NCI-H2196 treated with DMSO at 0.1 percent for 48 hours (cell line): ENCODE measurements at regions not wholly inside any gene's neighbourhood (a gene's known extent, or its start where the extent isn't known, plus 50 kb on each side); places are given as distances from the start of the nearest gene placed in this dataset.

Experiments used
- DNase-seq: peaks from one replicate; lab custom pipeline; 2025; ENCODE audit not compliant: unreplicated experiment; lab: John Stamatoyannopoulos, UW

DNA sequence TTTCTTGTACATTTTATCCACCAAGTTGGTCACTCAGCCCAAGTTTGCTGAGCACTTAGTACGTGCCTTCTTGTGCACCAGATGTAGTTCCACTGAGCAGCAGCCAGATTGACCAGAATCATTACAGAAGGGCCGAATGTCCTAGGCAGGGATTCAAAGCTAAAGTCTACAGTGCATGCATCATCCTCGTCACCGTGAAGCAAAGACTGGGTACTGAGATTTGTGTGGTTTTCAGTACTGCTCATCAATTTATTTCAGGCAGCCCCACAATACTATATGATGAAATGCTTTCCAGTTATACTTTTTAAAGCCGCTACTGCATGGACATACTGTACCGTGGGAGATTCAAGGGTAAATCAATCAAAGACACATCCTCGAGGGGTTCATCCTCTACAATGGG lies 227.0 kb downstream of the ARRDC4 start:
- DNase-seq: no peak

DNA sequence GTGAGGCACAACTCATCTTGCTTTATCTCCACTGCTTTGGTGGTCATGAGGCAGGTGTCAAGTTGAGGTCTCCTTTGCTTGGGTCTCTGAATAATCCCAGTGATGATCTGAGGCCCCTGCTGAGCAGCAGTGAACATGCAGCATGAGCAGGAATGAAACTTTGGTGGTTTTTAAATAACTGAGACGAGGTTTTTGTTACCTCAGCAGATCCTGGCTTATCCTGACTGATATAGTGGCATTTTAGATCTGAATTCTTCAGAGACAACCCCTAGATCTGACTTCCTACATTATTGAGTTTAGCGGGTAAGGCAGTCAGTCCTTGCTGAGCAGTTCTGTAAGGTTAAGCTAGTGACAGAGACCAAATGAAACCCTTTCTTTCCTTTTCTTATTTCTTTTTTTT lies 230.4 kb downstream of the ARRDC4 start:
- no peak for DNase-seq

DNA sequence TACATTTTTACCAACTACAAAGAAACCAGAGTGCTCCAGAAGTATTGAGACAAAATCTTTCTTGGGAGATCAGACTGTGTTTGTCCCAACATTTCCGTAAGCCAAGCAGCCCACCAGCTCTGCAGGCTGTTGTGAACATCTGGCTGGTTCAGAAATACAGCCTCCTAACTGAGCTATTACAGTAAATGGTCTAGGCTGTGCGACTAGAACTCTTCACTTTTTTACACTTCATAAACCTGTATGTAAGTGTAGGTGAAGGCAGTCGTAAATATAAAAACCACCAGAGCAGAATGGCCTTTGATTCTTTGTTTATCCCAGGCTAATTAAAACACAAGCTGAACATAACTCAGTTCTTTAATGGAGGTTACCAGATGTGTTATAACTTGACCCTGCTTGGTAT lies 235.3 kb downstream of the ARRDC4 start:
- DNase-seq: no peak

DNA sequence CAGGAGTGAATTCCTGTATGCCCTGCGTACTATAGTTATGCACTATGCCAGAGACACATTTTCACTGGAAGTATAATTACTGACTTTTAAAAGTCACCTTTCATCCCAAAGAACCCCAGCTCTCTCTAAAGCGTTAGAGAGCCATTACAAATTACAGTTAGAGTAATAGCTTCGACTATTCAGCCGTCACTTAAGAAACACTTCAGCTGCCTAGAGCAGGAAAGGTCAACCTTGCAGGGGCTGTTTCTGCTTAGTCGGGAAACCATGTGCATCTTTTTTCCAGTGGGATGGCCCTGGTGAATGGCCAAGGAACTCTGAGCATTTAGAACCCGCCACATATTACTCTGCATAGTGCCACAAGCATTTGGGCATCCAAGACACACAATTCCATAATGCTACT lies 235.9 kb downstream of the ARRDC4 start:
- no peak for DNase-seq

DNA sequence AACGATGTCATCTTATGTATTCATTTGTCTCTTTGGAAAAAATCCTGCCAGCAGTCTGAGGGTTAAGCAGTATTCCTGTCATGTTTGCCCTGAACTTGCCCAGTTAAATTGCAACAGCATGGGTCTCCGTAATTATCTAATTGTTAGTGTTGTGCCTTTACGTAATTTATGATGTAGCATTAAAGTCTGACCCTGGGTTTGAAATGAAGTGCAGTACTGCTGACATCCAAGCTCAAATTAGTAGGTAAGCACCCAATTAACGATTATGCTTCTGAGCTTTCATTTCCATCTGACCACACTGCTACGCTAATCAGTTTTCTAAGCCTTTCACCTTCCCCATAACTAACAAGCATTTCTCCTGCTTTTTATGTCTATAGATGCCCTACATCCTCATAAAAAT lies 241.8 kb downstream of the ARRDC4 start:
- DNase-seq: no peak

DNA sequence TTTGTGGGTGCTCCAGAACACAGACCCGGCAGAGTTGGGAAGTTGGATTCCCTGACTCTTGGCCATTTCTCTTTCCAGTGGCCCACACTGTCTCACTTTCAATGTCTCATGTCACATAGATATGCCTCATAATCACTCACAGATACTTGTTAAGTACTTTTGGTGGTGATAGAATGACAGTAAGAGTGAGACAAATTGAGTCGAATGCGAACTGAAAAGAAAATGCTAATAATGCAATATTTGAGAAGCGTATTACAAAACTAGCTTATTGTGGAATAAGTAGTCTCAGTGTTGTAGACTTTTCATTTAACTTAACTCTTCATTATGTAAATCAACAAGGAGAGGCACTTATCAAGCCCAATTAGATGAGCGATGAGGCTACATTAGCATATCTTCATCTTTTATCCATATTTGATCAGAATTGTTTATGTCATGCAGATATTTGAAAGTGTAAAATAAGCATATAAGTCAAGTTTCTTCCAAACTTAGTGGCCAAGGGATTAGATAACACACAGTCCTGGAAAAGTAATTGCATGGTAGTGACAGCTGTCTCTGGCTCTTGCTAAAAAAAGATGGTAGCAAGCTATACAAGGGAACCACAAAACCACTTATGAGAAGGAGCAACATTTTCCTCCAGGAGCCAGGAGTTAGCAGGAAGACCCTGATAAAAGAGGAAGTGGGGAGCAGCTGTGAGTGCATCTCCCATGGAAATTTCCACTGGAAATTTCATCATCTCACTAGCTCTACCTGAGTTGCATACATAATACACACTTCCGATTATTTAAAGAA lies 243.6 kb downstream of the ARRDC4 start:
- no peak for DNase-seq

DNA sequence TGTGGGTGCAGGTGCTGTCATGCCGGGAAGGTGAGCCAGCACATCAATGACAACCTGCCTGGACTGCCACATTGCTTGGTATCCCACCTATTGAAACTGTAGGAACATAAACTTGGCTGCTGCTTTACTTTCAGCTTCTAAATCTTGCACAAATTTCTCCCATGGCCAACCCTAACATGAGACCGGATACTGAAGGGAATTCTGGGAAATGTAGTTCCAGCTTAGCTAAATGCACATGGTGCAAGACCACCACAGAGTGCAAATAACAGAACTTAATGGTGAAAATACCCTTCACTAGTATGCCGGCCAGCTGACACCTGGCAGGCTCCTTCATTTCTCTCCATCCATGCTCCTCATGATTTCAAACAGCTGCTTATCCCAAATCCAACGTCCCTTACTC lies 247.4 kb downstream of the ARRDC4 start:
- no peak for DNase-seq

DNA sequence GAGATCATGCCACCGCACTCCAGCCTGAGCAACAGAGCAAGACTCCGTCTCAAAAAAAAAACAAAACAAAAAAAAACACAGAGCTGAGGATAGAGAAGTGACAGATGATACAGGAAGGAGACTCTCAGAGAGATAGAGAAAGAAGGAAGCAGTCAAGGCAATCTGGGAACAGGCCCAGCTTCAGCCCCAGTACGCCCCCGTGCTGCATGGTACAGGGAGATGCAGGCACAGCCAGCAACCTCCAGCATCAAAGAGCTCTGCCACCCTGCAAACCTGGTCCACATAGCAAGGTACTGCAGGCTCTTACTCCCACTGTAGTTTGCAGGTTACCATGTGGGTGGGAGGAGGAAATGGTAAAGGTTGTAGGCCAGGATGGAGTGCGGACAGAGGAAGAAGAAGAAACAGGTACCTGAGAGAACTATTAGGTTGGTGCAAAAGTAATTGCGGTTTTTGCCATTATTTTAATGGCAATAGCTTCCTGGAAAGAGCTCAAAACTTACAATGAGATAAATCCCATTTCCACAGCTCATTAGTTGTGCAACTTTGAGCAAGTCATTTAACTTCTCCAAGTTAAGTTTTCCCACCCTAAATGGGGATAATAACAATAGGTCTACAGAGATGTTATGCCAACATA lies 253.0 kb downstream of the ARRDC4 start:
- DNase-seq: no peak

DNA sequence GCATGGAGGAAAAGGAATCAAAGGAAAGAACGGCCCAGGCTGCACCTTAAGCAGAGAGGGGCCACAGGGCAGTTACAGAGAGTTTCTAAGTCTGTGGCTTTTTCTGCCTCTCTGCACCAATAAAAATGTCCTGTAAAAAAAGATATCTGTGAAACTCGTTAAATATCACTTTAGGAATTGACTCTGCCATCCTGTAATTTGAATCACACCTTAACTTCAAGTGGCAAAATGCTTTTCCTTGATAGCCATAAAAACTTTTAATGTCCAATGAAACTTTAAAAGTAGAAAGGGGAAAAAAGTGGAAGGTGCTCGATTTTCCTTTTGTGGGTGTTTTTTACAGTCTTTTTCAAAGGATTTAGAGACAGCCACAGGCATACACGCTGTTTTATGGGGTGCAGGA lies 255.7 kb downstream of the ARRDC4 start:
- DNase-seq: no peak

DNA sequence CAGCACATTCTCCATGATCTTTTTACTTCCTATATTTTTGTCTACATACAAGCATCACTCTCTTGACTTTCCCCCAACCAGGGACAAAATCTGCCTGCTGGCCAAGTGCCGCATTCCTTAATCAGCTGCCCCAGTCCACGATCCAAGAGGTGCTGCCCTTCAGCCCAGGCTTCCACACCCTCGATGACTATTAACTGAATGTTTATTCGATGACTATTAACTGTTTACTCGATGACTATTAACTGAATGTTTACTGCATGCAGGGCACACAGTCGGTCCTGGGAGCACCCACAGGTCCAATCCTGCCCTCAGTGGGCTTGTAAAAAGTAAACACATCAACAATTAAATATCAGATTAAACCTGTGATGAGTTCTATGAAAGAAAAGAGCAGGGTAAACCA lies 256.9 kb downstream of the ARRDC4 start:
- DNase-seq: no peak

DNA sequence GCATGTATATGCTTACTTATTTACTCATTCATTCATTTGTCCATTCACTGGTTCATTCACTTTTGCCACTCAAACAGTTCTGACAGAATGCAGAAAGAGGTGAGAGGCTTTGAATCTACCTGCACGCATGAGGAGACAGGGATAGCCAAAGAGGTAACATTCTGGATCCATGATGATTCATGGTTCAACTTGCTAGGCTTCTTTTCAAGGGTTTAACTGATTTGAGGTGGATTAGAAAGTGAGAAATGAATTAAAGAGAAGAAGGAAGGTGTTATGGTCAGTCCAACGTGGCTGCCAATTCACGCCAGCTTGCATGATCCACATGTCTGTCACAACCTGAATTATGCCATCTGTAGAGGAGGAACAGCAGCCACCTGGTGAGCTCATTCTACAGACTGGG lies 260.6 kb downstream of the ARRDC4 start:
- DNase-seq: no peak

DNA sequence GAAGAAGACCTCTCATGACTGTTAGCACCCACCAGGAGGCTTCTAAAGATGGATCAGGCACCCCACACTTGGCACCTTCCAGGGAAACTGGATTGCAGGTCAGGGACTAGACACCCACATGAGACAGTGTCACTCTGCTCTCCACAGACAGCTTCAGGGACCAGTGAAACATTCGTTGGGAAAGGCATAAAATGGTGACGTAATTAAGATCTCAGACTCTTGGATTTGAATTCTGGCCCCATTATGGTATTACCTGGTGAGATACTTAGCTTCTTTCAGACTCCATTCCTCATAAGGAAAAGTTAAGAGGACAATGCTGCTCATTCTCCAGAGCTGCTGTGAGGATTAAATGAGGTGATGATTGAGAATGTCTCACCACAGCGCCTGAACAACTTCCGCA lies 261.1 kb downstream of the ARRDC4 start:
- no peak for DNase-seq

DNA sequence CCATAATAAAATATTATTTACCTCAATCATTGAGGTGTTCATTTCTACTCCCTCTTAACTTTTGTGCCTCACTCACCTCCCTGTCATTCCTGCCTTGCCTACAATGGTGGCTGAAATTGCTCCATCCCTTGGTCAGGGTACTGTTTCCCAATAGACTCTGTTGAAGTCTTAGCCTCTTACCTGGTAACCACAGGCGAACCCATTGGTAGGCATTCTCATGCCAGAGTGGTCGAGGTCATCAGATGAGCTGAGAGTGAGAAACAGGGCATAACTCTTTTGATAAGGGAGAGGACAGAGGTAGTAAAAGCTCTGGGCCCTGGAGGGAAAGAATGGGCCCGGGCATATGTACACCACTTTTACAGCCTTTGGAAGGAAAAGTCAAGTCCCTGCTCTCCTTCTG lies 265.6 kb downstream of the ARRDC4 start:
- DNase-seq: no peak

DNA sequence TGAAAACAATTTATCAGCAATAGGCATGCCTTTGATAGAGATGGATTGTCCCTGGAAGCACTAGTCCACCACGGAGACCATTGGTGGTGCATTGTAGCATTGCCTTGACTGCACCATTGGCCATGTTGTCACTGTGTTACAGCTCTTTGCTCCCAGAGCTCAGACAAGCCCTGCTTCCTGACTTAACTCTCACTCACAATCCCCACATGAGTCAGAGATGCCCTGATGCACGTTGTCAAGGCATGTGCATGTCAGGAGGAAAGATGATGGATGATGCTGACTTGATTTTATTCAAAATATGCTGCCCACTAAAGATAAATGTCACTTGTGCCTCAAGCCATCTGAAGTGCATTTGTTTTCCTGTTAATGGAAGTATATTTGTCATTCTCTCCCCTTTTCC lies 266.1 kb downstream of the ARRDC4 start:
- DNase-seq: no peak

DNA sequence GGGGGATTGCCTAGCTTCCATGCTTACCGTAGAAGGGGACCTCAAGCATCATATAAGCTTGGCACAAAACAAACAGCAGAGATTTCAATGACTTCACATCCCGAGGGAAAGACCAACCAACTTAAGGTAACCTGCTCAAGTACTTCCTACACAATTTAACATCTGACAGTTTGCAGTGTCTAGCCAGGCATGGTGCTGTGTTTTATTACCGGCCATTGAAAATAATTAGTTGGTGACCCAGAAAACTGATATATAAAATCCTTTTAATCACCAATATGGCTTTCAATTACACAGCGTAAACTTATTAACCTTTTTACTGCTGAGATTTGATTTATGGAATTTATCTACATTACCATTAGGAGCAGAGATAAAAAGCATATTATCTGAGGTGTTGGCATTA lies 268.3 kb downstream of the ARRDC4 start:
- DNase-seq: no peak

DNA sequence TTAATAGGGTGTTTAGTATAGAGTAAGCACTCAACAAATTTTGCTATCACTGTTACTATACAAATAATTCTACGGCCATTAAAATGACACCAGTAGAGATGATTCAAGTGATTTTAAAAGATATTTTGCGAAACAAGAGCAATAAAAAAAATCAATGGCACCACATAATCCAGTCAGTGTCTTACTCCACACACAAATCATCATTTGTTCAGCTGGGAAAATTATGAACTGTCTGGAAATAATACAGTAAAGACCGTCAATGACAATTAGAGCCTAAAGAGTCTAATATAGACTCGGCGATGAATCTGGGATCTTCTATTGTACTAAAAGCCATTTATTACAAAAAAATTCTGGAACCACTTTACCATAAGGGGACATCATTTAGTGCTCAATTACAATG lies 270.5 kb downstream of the ARRDC4 start:
- no peak for DNase-seq

DNA sequence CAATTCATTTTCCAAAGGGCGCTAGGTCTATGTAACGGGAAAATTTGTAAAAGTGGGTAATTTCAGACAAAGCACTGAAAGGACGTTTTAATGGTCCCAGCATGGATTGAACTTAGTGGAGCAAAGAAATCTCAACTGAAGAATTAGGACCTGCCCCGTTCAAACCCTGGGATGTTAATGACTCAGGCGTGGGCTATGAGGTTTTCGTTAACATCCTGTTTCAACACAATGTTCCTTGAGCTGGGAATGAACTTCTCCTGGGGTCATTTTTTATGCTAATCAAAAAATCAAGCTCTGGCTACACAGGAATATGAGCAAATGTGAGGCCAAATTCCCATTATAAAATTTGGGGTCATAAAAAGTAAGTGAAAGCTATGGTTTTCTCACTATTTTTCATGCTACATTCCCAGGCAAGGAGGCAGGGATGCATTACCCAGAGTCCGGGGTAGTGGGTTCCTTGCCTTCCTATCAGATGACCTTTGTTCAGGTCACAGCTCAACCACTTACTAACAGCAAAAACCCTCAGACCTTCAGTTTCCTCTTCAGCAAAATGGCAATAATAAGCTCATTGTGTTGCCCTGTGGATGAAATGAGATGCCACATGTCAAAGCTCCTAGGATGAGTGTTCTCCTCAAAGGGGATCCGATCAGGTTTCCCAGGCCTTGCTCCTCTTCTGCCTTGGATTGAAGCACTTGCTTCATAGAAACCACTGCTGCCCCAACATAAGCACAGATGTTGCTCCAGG lies 271.4 kb downstream of the ARRDC4 start:
- DNase-seq: no peak

DNA sequence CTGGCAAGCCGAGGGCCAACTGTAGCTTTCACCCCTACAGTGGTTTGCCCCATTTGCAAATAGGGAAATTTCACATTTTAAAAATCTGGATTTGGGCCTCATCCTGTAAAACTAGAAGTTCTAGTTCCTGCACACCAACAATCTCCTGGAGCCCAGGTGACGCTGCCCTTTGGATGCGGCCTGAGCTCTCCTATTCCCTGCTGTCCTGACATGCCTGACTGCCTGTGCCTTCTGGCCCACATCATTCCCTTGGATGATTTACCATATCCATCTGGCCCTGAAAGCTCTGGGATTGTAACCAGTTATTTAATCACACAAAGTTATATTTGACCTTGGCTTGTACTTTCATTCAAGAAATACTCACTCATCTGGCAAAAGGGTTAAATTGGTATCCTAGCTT lies 272.3 kb downstream of the ARRDC4 start:
- no peak for DNase-seq

DNA sequence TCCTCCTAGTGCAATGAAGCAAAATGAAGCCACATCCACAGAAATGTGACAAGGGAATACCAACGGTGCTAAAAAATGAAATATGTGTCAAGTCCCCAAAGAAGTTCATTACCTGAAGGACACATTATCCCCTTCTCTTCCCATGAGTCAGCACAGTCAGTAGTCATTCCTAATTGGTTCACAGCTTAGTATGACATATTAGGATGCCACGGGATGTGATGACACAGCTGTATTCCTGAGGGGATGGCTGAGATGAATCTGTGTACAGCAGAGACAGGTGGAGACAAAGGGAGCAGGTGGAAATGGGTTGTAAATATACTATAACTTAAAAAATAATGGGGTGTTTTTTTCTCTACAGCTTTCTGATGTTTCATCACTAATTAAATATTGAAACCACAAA lies 273.4 kb downstream of the ARRDC4 start:
- no peak for DNase-seq

DNA sequence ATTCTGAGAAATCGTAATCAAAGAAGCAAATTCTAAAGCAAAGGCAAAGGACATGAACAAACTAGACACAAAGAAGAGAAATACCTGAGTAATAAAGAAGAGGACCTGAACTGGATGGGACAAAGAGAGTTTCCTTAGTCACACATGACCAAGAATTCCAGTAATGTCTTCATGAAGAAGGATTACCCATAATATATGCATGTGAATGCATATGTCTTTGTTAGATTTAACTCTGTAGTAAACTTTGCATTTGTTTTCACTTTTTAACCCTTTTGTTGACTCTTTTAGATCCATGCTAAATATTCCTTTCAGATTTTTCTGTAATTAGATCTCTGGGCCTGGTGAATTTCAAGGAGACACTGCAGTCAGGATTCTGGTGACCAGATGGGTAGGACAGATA lies 279.8 kb downstream of the ARRDC4 start:
- DNase-seq: no peak

DNA sequence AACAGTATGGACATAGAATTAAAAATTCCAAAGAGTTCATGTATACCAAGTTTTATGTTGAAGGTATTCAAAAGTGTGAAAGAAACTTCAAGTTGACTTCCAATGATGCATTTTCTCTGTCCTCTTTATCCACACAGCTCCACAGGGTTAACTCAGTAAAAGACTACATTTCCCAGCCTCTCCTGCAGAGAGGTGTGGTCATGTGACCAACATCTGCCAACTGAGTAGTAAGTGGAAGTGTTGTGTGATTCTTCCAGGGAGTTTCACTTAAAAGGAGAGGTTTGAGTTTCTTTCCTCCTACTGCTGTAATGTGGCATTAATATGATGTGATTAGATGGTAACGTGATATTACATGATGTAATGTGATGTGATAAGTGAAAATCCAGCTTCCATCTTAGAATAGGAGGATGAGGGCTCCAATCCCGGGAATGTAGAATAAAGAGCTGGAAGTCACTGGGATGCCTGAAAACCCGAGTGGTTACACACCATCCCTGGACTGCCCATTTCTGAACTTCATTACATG lies 280.6 kb downstream of the ARRDC4 start:
- DNase-seq: no peak

DNA sequence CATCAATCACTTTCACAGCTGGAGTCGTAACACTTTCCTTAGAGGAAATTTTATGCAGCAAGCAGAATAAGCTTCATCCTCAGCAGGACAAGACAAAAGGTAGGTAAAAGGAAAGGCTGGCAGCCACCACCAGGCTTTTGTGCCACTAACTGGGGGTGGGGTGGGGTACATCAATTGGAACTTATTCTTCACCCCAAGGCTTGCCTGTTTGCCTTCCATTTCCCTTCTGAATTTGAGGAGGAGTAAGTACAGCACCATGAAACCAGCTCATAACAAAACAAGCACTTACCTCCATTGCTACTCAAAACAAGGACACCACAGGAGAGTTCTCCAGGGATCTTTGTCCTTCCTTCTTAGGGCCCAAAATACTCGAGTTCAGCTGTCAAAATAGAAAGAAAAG lies 296.8 kb downstream of the ARRDC4 start:
- no peak for DNase-seq
